D341Med (cell line): ENCODE measurements at regions not wholly inside any gene's neighbourhood (a gene's known extent, or its start where the extent isn't known, plus 50 kb on each side); places are given as distances from the start of the nearest gene placed in this dataset.
"Not testable (repeated sequence)": the region's sequence is repeated elsewhere in the genome, so short reads cannot be mapped to it uniquely, and the experiment has no call there.

Source experiments
- DNase-seq: peaks from one replicate; pipeline ENCODE4 v3.0.0; 2012; ENCODE audit warnings: low spot score

DNA sequence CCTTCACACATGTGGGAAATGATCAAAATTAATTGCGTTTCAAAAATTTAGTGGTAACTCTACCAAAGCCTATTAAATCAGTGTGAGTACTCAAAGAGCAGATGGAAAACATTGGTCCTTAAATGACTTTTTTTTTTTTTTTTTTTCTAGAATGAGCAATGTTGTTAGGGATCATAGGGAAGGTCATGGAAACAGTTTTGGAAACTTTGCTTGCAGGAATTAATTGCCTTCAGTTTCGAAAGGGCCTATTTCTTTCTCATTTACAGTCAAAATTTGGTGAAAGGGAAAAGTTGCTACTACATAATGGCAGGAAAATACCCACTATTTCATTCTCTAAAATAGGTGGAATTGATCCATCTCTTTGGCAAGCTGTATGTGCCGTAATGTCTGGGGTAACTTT lies 160.9 kb downstream of the RTL9 start:
- DNase-seq, result no peak

DNA sequence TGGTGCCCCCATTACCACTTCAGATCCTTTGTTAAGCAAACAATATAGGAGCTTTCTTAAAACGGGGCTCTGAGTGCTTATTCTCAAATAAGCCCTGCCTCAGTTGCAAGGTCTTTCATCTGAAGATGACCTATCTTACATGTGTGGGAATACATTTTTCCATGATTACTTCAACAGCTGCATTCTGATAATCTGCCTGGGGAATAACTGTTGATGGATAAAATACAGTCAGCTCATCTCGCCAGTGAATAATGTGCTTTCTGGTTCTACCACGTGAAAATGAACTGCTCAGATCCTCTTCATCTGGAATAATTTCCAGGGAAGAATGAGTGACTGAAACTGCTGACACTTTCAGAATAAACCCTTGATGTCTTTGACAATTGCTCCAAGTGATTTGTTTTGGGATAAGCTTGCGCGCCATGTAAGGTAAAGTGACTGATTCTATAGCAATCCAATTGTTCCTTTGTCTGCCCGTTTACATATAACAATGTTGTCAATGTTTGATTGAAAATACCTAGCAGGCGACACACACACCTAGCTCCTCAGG lies 161.3 kb downstream of the RTL9 start:
- no peak for DNase-seq

- not testable (repeated sequence) for DNase-seq
Measured at GRCh38 chrX:110520652-110521051, 162.0 kb downstream of the RTL9 start.

DNA sequence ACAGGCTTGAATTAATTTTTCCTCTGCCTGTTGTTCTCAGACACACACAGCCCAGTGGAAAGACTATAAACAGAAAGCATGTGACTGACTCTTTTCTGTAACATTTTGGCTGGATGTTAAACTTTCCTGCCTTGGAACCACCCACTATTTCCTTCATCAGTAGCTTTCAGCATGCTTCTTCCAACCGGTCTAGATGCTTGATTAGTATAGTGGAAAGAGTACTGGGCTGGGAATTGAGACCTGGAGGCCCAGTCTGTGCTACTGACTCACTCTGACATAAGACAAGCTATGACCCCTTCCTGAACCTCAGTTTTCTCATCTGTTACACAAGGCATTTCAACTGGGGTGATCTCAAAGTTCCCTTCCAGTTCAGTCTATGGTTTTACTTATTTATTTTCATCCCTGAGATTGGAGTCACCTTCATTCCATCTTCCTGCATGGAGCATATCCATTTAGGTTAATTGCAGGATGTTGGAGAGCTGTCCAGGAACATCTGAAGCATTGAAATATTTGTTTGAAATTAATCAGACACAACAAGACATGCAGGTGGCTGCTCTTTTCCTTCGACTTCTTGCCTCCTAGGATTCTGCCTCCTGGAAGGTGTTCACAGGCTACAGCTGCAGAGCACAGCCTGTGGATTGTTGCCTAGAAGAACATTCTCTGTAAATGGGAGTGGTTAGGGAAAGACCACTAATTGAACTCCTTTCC lies 173.4 kb downstream of the RTL9 start:
- no peak for DNase-seq

DNA sequence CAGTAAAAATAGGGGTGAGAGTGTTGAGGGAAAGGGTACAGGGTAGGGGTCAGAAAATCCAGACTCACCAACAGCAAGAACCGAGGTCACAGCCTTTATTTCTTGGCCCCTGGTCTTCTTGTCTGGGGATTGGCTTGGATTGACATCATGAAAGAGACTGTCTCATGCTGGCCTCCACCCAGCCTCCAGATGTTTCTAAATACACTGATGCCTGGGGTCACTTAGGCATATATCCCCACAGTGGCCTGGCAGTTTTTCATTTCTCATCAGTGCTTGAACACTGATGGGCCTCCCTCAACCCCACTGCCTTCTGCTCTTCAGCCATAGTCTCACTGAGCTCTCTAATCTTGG lies 173.9 kb downstream of the RTL9 start:
- no peak for DNase-seq

- no peak for DNase-seq
Measured at GRCh38 chrX:110536816-110537215, 178.2 kb downstream of the RTL9 start.

DNA sequence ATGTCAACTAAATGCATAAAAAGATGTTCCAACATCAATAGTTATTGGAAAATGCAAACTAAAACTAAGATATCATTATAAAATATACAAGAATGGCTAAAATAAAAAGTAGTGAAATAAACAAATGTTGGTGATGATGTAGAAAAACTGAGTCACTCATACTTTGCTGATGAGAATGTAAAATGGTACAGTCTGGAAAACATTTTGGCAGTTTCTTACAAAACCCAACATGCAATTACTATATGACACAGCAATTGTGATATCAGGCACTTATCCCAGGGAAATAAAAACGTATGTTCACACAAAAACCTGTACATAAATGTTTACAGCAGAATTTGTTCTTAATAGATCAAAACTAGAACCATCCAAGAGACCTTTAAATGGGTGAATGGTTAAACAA lies 182.6 kb downstream of the RTL9 start:
- no peak for DNase-seq

DNA sequence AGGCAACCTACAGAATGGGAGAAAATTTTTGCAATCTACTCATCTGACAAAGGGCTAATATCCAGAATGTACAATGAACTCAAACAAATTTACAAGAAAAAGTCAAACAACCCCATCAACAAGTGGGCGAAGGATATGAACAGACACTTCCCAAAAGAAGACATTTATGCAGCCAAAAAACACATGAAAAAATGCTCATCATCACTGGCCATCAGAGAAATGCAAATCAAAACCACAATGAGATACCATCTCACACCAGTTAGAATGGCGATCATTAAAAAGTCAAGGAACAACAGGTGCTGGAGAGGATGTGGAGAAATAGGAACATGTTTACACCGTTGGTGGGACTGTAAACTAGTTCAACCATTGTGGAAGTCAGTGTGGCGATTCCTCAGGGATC lies 192.2 kb downstream of the RTL9 start:
- not testable (repeated sequence) for DNase-seq

GRCh38 chrX:110557864-110558263 lies 199.2 kb downstream of the RTL9 start:
- DNase-seq, result no peak

DNA sequence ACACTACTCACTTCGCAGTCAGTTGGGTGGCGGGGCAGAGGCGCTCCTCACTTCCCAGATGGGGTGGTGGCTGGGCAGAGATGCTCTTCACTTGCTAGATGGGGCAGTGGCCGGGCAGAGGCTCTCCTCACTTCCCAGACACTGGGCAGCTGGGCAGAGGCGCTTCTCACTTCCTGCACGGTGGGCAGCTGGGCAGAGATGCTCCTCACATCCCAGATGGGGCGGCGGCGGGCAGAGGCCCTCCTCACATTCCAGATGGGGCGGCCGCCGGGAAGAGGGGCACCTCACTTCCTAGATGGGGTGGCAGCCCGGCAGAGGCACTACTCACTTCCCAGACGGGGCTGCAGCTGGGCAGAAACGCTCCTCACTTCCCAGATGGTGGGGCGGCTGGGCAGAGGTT lies 199.8 kb downstream of the RTL9 start:
- DNase-seq, result no peak

DNA sequence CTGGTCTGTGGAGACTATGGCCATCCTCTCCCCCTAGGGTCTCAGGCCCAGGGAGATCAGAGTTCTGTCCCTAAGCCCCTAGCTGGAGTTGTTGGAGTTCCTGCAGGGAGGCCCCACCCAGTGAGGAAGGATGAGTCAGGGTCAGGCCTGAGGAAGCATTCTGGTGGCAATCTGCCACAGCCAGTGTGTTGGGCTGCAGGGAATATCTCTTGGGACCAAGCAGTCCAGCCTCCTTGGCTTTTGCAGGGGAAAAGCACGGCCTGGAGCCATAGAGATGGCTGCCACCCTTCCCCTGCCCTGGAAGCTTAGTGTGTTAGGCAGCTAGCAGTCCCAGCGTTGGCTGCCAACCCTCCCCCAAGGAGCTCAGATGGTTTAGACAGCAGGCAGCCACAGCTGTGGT lies 202.4 kb downstream of the RTL9 start:
- DNase-seq, result no peak

DNA sequence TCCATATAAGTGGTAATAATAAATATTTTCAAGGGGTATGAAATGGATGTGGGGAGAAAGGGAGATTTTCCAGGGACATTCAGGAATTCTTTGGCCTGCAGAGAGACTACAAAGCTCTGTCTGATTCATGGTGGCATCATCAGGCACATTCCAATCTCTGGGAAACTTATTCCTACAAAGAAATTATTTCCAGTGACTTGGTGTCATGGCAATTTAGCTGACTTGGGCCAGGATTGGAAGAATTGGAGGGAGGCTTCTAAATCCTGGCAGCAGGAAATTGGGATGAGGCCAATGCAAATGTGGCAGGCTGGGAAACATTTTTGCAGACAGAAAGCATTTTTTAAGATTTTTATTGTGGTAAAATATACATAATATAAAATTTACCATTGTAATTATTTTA lies 204.6 kb downstream of the RTL9 start:
- DNase-seq, result no peak

DNA sequence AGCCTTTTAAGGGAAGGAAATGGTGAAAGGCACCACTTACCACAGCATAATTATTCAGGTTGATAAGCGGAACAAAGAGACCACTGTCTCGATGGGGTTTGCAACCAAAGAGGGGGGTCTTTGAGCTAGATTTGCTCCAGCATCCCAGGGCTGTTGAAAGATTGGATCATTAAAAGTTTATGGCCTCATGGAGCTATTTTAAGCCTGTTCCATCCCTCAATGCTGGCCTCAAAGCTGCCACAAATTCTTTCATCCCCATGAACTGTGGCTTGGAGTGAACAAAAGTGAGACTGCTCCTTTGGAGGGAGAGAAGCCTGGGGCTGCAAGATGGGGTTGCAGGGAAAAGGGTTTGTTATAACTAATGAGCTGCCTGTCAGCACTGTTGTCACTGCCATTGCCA lies 209.8 kb downstream of the RTL9 start:
- DNase-seq, result no peak

DNA sequence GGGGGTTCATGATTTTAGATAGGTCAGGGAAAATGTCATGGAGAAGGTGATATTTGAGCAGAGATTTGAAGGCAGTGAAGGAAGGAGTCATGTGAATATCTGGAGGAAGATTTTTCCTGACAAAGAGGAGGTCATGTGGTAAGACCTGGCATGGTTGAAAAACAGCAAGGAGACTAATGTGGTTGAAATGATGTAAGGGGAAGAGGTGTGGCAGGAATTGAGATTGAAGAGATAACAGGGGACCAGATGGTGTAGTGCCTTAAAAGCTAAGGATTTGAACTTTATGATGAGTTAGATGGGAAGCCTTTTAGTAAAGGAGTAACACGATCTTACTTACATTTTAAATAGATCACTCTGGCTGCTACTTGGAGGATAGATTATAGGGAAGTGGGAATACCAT lies 210.9 kb downstream of the RTL9 start:
- no peak for DNase-seq

- no peak for DNase-seq
Measured at GRCh38 chrX:110578270-110578669, 217.3 kb downstream of the CHRDL1 start.

DNA sequence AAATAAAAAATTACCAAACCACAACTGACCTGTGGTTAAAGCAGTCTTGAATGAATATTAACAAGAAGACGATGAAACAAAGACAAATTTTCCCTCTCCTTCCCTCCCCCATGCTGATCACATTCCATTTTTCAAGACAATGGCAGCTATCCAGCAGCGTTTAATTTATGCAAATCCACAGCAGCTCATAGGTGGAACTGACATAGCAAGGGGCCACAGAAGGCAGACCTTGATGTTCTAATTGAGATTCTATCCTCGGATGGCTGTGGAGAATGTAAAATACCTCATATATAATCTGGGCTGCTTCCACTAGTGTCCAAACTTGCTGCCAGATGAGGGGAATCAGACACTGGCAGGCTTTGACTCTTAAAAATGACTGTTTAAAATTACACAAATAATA lies 211.5 kb downstream of the CHRDL1 start:
- no peak for DNase-seq

- no peak for DNase-seq
Measured at GRCh38 chrX:110588164-110588563, 207.5 kb downstream of the CHRDL1 start.

GRCh38 chrX:110588853-110589252 lies 206.8 kb downstream of the CHRDL1 start:
- no peak for DNase-seq

GRCh38 chrX:110600745-110601310 lies 194.8 kb downstream of the CHRDL1 start:
- DNase-seq, result no peak

GRCh38 chrX:110614596-110614995 lies 181.0 kb downstream of the CHRDL1 start:
- no peak for DNase-seq
